HepG2 (cell line): ENCODE measurements at regions not wholly inside any gene's neighbourhood (a gene's known extent, or its start where the extent isn't known, plus 50 kb on each side); places are given as distances from the start of the nearest gene placed in this dataset.

Source experiments
- ATAC-seq: fragments of 200-7000 bp; cut with Tn5 transposase; 3 replicates; pipeline ENCODE4 v1.9.1; 2020; ENCODE audit warnings: mild to moderate bottlenecking, moderate library complexity
- BruUV-seq: library from RNA; stranded (reverse); fragments of 400-500 nt; replicated peaks from 2 replicates; lab custom pipeline; 2021; lab: Mats Ljungman, UMichigan
- CTCF ChIA-PET: fragments of 300-600 bp; formaldehyde crosslinking; extraction: SDS; loops from one replicate; lab custom pipeline; 2021; ENCODE audit warnings: low total read pairs, inconsistent platforms, low intra/inter-chr PET ratio; lab: Yijun Ruan, JAX
- POLR2A ChIA-PET: fragments of 350-600 bp; sonication (Branson Sonifier 250); formaldehyde crosslinking; loops from one replicate; lab custom pipeline; 2020; ENCODE audit warnings: antibody characterized with exemption, inconsistent platforms; lab: Yijun Ruan, JAX
- DNase-seq: peaks from one replicate; pipeline ENCODE4 v3.0.0-alpha.2; 2015; ENCODE audit warnings: low spot score
- FAIRE-seq: peaks from 3 replicates; lab custom pipeline; 2011; peaks lifted over from hg19 to GRCh38; lab: Jason Lieb, UNC
- H2AFZ ChIP-seq: one replicate; pipeline ENCODE4 v1.6.1; 2011; ENCODE audit warnings: low read length, inconsistent platforms
- H3K27ac ChIP-seq: fragments of 300-600 bp; 3 replicates; pipeline ENCODE4 v1.8.0; 2011; ENCODE audit warnings: mixed run types, mild to moderate bottlenecking, mixed read lengths, low read length, inconsistent platforms; ENCODE audit not compliant: insufficient read depth; ENCODE audit errors: extremely low read length
- H3K27me3 ChIP-seq, 2 experiments: fragments of 200-600 bp in 1 of 2; 2 replicates in 1 of 2; 3 replicates in 1 of 2; pipeline versions ENCODE4 v1.6.0 to v1.8.0; 2011; ENCODE audit warnings: low read length in 2 of 2, mild to moderate bottlenecking in 2 of 2, moderate library complexity in 2 of 2, inconsistent platforms in 1 of 2; ENCODE audit not compliant: insufficient read depth in 2 of 2, control insufficient read depth in 1 of 2
- H3K36me3 ChIP-seq, 2 experiments: fragments of 200-600 bp in 1 of 2; replicated peaks in 1 of 2; 2 replicates in 1 of 2; 3 replicates in 1 of 2; pipeline versions ENCODE4 v1.5.1 to v1.8.0; 2011; ENCODE audit warnings: low read length in 2 of 2, inconsistent platforms in 1 of 2; ENCODE audit not compliant: insufficient read depth in 2 of 2, control insufficient read depth in 1 of 2
- H3K4me1 ChIP-seq: 2 replicates; pipeline ENCODE4 v1.5.1; 2012; ENCODE audit warnings: low read length, inconsistent platforms; ENCODE audit not compliant: insufficient read depth
- H3K4me2 ChIP-seq: 2 replicates; pipeline ENCODE4 v1.6.0; 2011; ENCODE audit warnings: low read depth, low read length, inconsistent platforms
- H3K4me3 ChIP-seq, 3 experiments: fragments of 200-600 bp in 1 of 3; sonication (generic), shearing (Covaris generic) in 1 of 3; replicated peaks in 1 of 3; 2 replicates each; pipeline ENCODE4 v1.5.1; 2011 to 2016; ENCODE audit warnings: low read length in 3 of 3, inconsistent platforms in 2 of 3, low read depth in 2 of 3, mild to moderate bottlenecking in 2 of 3, control low read depth in 1 of 3, mixed read lengths in 1 of 3; ENCODE audit not compliant: insufficient read depth in 1 of 3
- H3K79me2 ChIP-seq: one replicate; pipeline ENCODE4 v1.6.1; 2011; ENCODE audit warnings: low read length, inconsistent platforms; ENCODE audit not compliant: insufficient read depth
- H3K9ac ChIP-seq: 2 replicates; pipeline ENCODE4 v1.6.0; 2011; ENCODE audit warnings: mild to moderate bottlenecking, low read depth, low read length, inconsistent platforms; ENCODE audit not compliant: insufficient read depth
- H3K9me3 ChIP-seq: 2 replicates; pipeline ENCODE4 v1.5.1; 2012; ENCODE audit warnings: mild to moderate bottlenecking, low read length
- H4K20me1 ChIP-seq: 2 replicates; pipeline ENCODE4 v1.6.0; 2011; ENCODE audit warnings: inconsistent platforms, mild to moderate bottlenecking, low read length, moderate library complexity; ENCODE audit not compliant: insufficient read depth
- ATRX ChIP-seq: sonication (generic); formaldehyde crosslinking; IDR thresholded peaks from 2 replicates; pipeline ENCODE4 v1.4.0; 2020; ENCODE audit warnings: missing genetic modification reagents, borderline replicate concordance
- E2F1 ChIP-seq: sonication (generic); formaldehyde crosslinking; IDR thresholded peaks from 2 replicates; pipeline ENCODE4 v1.5.0; 2020; ENCODE audit warnings: missing genetic modification reagents
- ESRRA ChIP-seq: sonication (generic); formaldehyde crosslinking; IDR thresholded peaks from 2 replicates; pipeline ENCODE4 v1.5.1; 2020; ENCODE audit warnings: mild to moderate bottlenecking, low read depth, missing genetic modification reagents
- FIP1L1 ChIP-seq: fragments of 200-400 bp; formaldehyde crosslinking; IDR thresholded peaks from 2 replicates; pipeline ENCODE4 v1.6.1; 2018; ENCODE audit warnings: low read depth, mild to moderate bottlenecking, low read length, moderate library complexity, borderline replicate concordance; ENCODE audit not compliant: insufficient read depth
- FOXP1 ChIP-seq, 2 experiments: fragments of 450-650 bp in 1 of 2; IDR thresholded peaks; 2 replicates each; pipeline ENCODE4 v1.6.1; 2017 to 2018; ENCODE audit warnings: antibody characterized with exemption in 1 of 2
- GATAD2A ChIP-seq: IDR thresholded peaks from 2 replicates; pipeline ENCODE4 v1.6.1; 2016
- HNF4A ChIP-seq: sonication (generic); formaldehyde crosslinking; IDR thresholded peaks from 2 replicates; pipeline ENCODE4 v1.4.0; 2020; ENCODE audit warnings: missing genetic modification reagents
- IKZF4 ChIP-seq: sonication (generic); formaldehyde crosslinking; IDR thresholded peaks from 2 replicates; pipeline ENCODE4 v1.5.1; 2020; ENCODE audit warnings: borderline replicate concordance, mild to moderate bottlenecking, low read depth, missing genetic modification reagents; ENCODE audit errors: not compliant biosample characterization
- JUN ChIP-seq: sonication (generic); formaldehyde crosslinking; IDR thresholded peaks from 2 replicates; pipeline ENCODE4 v1.4.0; 2020; ENCODE audit warnings: mild to moderate bottlenecking, missing genetic modification reagents
- KDM5B ChIP-seq: sonication (generic); formaldehyde crosslinking; IDR thresholded peaks from 2 replicates; pipeline ENCODE4 v1.4.0; 2020; ENCODE audit warnings: missing genetic modification reagents, mild to moderate bottlenecking, borderline replicate concordance
- NR2F2 ChIP-seq: IDR thresholded peaks from 2 replicates; pipeline ENCODE4 v1.6.1; 2012; ENCODE audit warnings: low read depth, inconsistent platforms, borderline replicate concordance
- PRPF4 ChIP-seq: fragments of 200-400 bp; formaldehyde crosslinking; IDR thresholded peaks from 2 replicates; pipeline ENCODE4 v1.6.1; 2016; ENCODE audit warnings: low read length, low read depth; ENCODE audit not compliant: poor library complexity, severe bottlenecking
- SP2 ChIP-seq: sonication (generic); formaldehyde crosslinking; IDR thresholded peaks from 2 replicates; pipeline ENCODE4 v1.5.1; 2020; ENCODE audit warnings: mild to moderate bottlenecking, missing genetic modification reagents
- TFE3 ChIP-seq: IDR thresholded peaks from 2 replicates; pipeline ENCODE4 v1.6.1; 2016
- ZNF33B ChIP-seq: sonication (generic); formaldehyde crosslinking; IDR thresholded peaks from 2 replicates; pipeline ENCODE4 v1.5.1; 2020; ENCODE audit warnings: mild to moderate bottlenecking, missing genetic modification reagents
- ZNF432 ChIP-seq: sonication (generic); formaldehyde crosslinking; IDR thresholded peaks from 2 replicates; pipeline ENCODE4 v1.5.0; 2020; ENCODE audit warnings: missing genetic modification reagents, mild to moderate bottlenecking, borderline replicate concordance
- ZNF441 ChIP-seq: sonication (generic); formaldehyde crosslinking; IDR thresholded peaks from 2 replicates; pipeline ENCODE4 v1.7.0; 2021; ENCODE audit warnings: missing genetic modification reagents, borderline replicate concordance
- ZNF709 ChIP-seq: sonication (generic); formaldehyde crosslinking; IDR thresholded peaks from 2 replicates; pipeline ENCODE4 v1.5.0; 2020; ENCODE audit warnings: mild to moderate bottlenecking, missing genetic modification reagents
- WGBS: methylation state at CpG from one replicate; pipeline ENCODE4 v1.1.6; 2017; ENCODE audit warnings: low lambda C conversion rate; 5-methylcytosine and 5-hydroxymethylcytosine counted together
- in situ Hi-C: cut with HindIII; loops from 2 replicates; pipeline ENCODE4 v1.10.0; 2017; ENCODE audit warnings: low pct_unique_long_range_greater_than_20kb; ENCODE audit not compliant: extremely low pct_ligation_motif_present
- intact Hi-C: fragments of 100-400 bp; cut with micrococcal nuclease; formaldehyde crosslinking; loops from one replicate; pipeline ENCODE4 v1.10.0; 2022; ENCODE audit not compliant: unreplicated experiment

GRCh38 chr16:63082101-63082500 lies 1045.9 kb upstream of the CDH8 start:
- TF ChIP-seq GATAD2A (CRISPR knock-in tag) (no peak), JUN (CRISPR knock-in tag) (no peak), ESRRA (CRISPR knock-in tag) (no peak), ZNF432 (CRISPR knock-in tag) (no peak), IKZF4 (CRISPR knock-in tag) (no peak)
- Histone ChIP-seq H3K36me3 (no peaks in the 10 kb centered on the region), H3K27ac (no peak overlapping the region), H3K9me3 (peaks cover 82% of the 10 kb centered on the region), H3K27me3 (no peaks in the 10 kb centered on the region), H3K9ac (no peak overlapping the region), H3K4me1 (no peaks in the 10 kb centered on the region), H3K4me2 (no peak overlapping the region), H3K4me3 (no peak overlapping the region), H4K20me1 (no peaks in the 10 kb centered on the region), H3K79me2 (no peaks in the 10 kb centered on the region), H2AFZ (no peak overlapping the region)
- ChIA-PET CTCF (no interaction called here), POLR2A (no interaction called here)
- DNase-seq (no peak), ATAC-seq (no peak), FAIRE-seq (no peak)
- 0% methylated on average over 2 of the region's 2 CpGs for WGBS
- in situ Hi-C loops (no loop called here), intact Hi-C loops (no loop called here)
- no TSS peak for BruUV-seq

GRCh38 chr16:63080746-63081145 lies 1044.5 kb upstream of the CDH8 start:
- Histone ChIP-seq H3K9ac (no peak overlapping the region), H2AFZ (no peak overlapping the region), H3K4me2 (no peak overlapping the region), H4K20me1 (no peaks in the 10 kb centered on the region), H3K4me1 (no peaks in the 10 kb centered on the region), H3K9me3 (peaks cover 88% of the 10 kb centered on the region), H3K79me2 (no peaks in the 10 kb centered on the region), H3K27me3 (no peaks in the 10 kb centered on the region), H3K4me3 (no peak overlapping the region), H3K36me3 (no peaks in the 10 kb centered on the region), H3K27ac (no peak overlapping the region)
- FAIRE-seq (no peak), ATAC-seq (no peak), DNase-seq (no peak)
- intact Hi-C loops (no loop called here), in situ Hi-C loops (no loop called here)
- CTCF ChIA-PET = no interaction called here
- WGBS = 0% methylated on average over 1 of the region's 1 CpG
- POLR2A ChIA-PET = no interaction called here
- BruUV-seq = no TSS peak
- no peak for TF ChIP-seq FIP1L1
- no peak for TF ChIP-seq ATRX
- TF ChIP-seq NR2F2 = no peak
- TF ChIP-seq TFE3 (CRISPR knock-in tag) = no peak
- no peak for TF ChIP-seq FOXP1 (IDR thresholded peaks at IDR 0.05)
- no peak for TF ChIP-seq FOXP1 (CRISPR knock-in tag; IDR thresholded peaks at IDR 0.05)
- no peak for TF ChIP-seq ZNF441 (CRISPR knock-in tag)
- no peak for TF ChIP-seq HNF4A (CRISPR knock-in tag)
- TF ChIP-seq KDM5B (CRISPR knock-in tag) = no peak
- no peak for TF ChIP-seq SP2 (CRISPR knock-in tag)
- no peak for TF ChIP-seq E2F1 (CRISPR knock-in tag)
- TF ChIP-seq ZNF33B = no peak
- no peak for TF ChIP-seq PRPF4
- TF ChIP-seq ZNF709 (CRISPR knock-in tag) = no peak
